ENCODE measurements at regions not wholly inside any gene's neighbourhood (a gene's known extent, or its start where the extent isn't known, plus 50 kb on each side); places are given as distances from the start of the nearest gene placed in this dataset.

- H3K27me3 ChIP-seq: no peaks in the 10 kb centered on the region
- TF ChIP-seq CTCF (IDR thresholded peaks at IDR 0.05) (no peak), POLR2A (IDR thresholded peaks at IDR 0.05) (no peak), POLR2AphosphoS5 (IDR thresholded peaks at IDR 0.05) (no peak), EP300 (IDR thresholded peaks at IDR 0.05) (no peak)
- H3K27ac ChIP-seq: no peak overlapping the region
- no peaks in the 10 kb centered on the region for H3K4me1 ChIP-seq
- H3K9me3 ChIP-seq: no peaks in the 10 kb centered on the region
- H3K4me3 ChIP-seq: no peak overlapping the region
- H3K36me3 ChIP-seq: no peaks in the 10 kb centered on the region
- no peak for ATAC-seq
Measured at GRCh38 chrX:45888518-45888917, 656.7 kb downstream of the ZNF674 start.

GRCh38 chrX:45885931-45886330 is 659.3 kb downstream of the ZNF674 start:
- TF ChIP-seq POLR2A (IDR thresholded peaks at IDR 0.05): no peak
- no peak for TF ChIP-seq CTCF (IDR thresholded peaks at IDR 0.05)
- no peak for TF ChIP-seq POLR2AphosphoS5 (IDR thresholded peaks at IDR 0.05)
- TF ChIP-seq EP300 (IDR thresholded peaks at IDR 0.05): no peak
- Histone ChIP-seq H3K9me3 (no peaks in the 10 kb centered on the region), H3K36me3 (no peaks in the 10 kb centered on the region), H3K27me3 (no peaks in the 10 kb centered on the region), H3K4me1 (no peaks in the 10 kb centered on the region), H3K4me3 (no peak overlapping the region), H3K27ac (no peak overlapping the region)
- ATAC-seq: no peak
- WGBS, 2 donors (ENCODE audit: low coverage in 1 of 2): 71 to 78% methylated on average over 2 of the region's 2 CpGs

- Histone ChIP-seq H3K27me3 (no peaks in the 10 kb centered on the region), H3K9me3 (no peaks in the 10 kb centered on the region), H3K4me3 (no peak overlapping the region), H3K27ac (no peak overlapping the region), H3K4me1 (no peaks in the 10 kb centered on the region), H3K36me3 (no peaks in the 10 kb centered on the region)
- TF ChIP-seq CTCF (IDR thresholded peaks at IDR 0.05) (no peak), POLR2AphosphoS5 (IDR thresholded peaks at IDR 0.05) (no peak), POLR2A (IDR thresholded peaks at IDR 0.05) (no peak), EP300 (IDR thresholded peaks at IDR 0.05) (no peak)
- 82 to 88% methylated on average over 3 of the region's 3 CpGs for WGBS, 2 donors (ENCODE audit: low coverage in 1 of 2)
- ATAC-seq: no peak
Measured at GRCh38 chrX:45879512-45879911, 665.7 kb downstream of the ZNF674 start.

GRCh38 chrX:45876206-45876605 is 669.0 kb downstream of the ZNF674 start:
- no peak for TF ChIP-seq CTCF (IDR thresholded peaks at IDR 0.05)
- TF ChIP-seq POLR2A (IDR thresholded peaks at IDR 0.05): no peak
- no peak for TF ChIP-seq EP300 (IDR thresholded peaks at IDR 0.05)
- no peak for TF ChIP-seq POLR2AphosphoS5 (IDR thresholded peaks at IDR 0.05)
- ATAC-seq: no peak
- Histone ChIP-seq H3K9me3 (no peaks in the 10 kb centered on the region), H3K4me3 (no peak overlapping the region), H3K36me3 (no peaks in the 10 kb centered on the region), H3K4me1 (no peaks in the 10 kb centered on the region), H3K27me3 (no peaks in the 10 kb centered on the region), H3K27ac (no peak overlapping the region)
- 50 to 76% methylated on average over 2 to 3 of the region's 4 CpGs for WGBS, 2 donors (ENCODE audit: low coverage in 1 of 2)

- Histone ChIP-seq H3K4me1 (no peaks in the 10 kb centered on the region), H3K27me3 (no peaks in the 10 kb centered on the region), H3K27ac (no peak overlapping the region), H3K36me3 (no peaks in the 10 kb centered on the region), H3K4me3 (no peak overlapping the region), H3K9me3 (no peaks in the 10 kb centered on the region)
- TF ChIP-seq POLR2A (IDR thresholded peaks at IDR 0.05): no peak
- no peak for TF ChIP-seq EP300 (IDR thresholded peaks at IDR 0.05)
- no peak for TF ChIP-seq CTCF (IDR thresholded peaks at IDR 0.05)
- no peak for TF ChIP-seq POLR2AphosphoS5 (IDR thresholded peaks at IDR 0.05)
- WGBS, 2 donors (ENCODE audit: low coverage in 1 of 2): 65 to 85% methylated on average over 2 to 3 of the region's 3 CpGs
- ATAC-seq: no peak
Measured at GRCh38 chrX:45873781-45874180, 671.4 kb downstream of the ZNF674 start.
